GM12872 (cell line): ENCODE measurements at regions not wholly inside any gene's neighbourhood (a gene's known extent, or its start where the extent isn't known, plus 50 kb on each side); places are given as distances from the start of the nearest gene placed in this dataset.

Experiments used
- TF ChIP-seq, protein P1 (sequence below): IDR thresholded peaks from 3 replicates; pipeline ENCODE4 v1.5.1; 2011; ENCODE audit warnings: low read depth, mild to moderate bottlenecking, low read length, moderate library complexity; ENCODE audit not compliant: insufficient read depth

DNA sequence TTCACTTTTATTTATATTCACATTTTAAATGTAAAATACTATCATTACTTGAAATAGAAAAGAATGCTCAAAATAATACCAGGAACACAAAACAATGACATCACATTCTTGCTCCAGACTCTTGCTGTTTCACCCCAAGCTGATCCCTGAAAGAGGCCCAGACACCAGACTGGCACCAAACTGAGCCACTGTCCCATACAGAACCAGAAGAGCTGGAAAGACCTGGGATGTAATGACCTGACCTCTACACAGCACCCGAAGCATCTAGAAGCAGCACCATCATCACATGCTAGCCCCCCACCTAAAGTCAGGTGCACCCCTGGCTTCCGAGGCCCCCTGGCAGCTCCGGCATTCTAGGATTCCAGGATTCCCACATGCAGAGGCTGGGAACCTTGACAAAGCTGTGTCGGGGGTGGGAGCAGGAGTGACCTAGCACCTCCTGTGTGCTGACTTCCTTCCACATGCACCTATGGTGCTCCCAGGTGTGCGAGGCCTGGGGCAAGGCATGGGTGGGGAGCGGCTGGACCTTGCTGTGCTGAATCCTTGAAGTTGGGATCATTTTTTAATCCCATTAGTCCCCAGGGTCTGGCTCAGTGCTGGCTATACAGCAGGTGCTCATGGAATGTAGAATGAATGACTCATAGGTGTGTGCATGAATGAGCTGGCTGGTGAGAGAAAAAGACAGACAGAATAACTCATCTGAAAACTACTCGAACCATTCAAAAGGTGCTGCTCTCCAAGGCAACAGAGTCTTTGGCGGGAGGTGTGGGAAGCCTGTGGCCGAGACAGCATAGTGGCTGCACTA, 144.7 kb upstream of the IQSEC1 start:
- TF ChIP-seq, protein P1, sequence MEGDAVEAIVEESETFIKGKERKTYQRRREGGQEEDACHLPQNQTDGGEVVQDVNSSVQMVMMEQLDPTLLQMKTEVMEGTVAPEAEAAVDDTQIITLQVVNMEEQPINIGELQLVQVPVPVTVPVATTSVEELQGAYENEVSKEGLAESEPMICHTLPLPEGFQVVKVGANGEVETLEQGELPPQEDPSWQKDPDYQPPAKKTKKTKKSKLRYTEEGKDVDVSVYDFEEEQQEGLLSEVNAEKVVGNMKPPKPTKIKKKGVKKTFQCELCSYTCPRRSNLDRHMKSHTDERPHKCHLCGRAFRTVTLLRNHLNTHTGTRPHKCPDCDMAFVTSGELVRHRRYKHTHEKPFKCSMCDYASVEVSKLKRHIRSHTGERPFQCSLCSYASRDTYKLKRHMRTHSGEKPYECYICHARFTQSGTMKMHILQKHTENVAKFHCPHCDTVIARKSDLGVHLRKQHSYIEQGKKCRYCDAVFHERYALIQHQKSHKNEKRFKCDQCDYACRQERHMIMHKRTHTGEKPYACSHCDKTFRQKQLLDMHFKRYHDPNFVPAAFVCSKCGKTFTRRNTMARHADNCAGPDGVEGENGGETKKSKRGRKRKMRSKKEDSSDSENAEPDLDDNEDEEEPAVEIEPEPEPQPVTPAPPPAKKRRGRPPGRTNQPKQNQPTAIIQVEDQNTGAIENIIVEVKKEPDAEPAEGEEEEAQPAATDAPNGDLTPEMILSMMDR = no peak

DNA sequence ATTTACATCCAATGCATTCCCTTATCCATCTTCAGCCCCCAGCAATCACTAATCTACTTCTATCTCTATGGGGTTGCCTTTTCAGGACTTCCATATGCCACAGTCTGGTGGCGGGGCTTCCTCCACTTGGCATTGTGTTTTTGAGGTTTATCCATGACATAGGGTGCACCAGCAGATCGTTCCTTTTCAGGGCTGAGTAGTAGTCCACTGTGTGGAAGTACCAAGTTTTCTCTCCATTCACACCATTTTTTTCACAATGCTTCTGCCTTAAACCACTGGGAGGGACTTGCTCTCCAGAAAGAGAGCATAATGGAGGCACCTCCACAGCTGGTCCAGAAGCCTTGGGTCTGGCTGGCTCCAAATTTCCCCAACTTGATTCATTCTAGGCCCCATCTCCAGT, 144.0 kb upstream of the IQSEC1 start:
- TF ChIP-seq, protein P1 = no peak

DNA sequence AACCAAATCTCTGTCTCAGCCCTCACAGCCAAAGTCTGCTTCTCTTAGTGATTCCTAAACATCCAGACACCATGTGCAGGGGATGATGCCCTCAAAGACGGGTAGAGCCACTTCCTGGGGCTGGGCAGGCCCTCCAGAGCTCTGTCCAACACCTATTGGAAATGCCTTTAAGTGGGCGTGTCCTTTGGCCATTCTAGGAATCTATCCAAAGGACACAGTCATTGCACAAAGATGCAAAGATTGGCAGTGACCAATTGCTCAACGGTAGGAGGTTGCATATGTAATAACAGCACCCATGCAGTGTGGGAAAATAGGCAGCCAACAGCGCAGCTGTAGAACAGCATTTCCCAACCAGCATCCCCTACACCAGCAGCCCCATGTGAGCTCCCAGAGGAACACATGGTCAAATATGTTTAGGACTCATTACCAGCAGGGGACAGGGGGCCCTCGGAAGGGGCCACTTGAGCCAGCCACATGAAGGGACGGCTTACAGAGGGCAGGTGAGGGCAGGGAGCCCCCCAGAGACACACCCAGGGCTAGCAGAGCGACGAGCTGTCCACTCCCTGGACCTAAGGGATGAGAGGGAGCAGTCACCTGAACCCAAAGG, 142.8 kb upstream of the IQSEC1 start:
- TF ChIP-seq, protein P1 = no peak

DNA sequence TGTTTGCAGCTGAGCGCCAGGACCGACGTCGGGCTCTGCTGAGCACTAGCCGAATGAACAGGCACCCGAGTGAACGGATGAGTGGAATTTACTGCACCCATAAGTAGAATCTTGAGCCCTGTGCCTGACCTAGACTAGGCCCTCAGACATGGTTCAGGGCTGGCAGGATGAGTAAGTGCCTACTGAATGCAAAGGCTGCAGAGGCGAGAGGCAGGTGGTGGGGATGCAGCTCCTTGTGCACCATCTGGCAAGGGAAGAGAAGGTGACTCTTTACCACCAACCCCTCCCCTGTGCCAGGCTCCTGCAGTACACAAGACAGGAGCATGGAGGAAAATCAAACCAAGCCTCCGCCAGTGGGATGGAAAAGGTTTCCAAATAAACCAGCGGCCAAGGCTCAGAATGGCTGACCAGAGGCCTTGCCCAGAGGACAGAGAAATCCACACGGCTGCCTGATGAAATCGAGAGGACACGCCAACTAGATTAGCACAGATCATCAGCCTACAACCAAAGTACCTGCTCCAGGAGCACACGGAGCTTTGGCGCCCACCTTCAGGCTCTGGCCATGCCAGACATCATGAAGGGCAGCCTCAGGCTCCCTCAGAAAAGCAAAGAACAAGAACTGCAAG, 141.7 kb upstream of the IQSEC1 start:
- TF ChIP-seq, protein P1 = no peak

DNA sequence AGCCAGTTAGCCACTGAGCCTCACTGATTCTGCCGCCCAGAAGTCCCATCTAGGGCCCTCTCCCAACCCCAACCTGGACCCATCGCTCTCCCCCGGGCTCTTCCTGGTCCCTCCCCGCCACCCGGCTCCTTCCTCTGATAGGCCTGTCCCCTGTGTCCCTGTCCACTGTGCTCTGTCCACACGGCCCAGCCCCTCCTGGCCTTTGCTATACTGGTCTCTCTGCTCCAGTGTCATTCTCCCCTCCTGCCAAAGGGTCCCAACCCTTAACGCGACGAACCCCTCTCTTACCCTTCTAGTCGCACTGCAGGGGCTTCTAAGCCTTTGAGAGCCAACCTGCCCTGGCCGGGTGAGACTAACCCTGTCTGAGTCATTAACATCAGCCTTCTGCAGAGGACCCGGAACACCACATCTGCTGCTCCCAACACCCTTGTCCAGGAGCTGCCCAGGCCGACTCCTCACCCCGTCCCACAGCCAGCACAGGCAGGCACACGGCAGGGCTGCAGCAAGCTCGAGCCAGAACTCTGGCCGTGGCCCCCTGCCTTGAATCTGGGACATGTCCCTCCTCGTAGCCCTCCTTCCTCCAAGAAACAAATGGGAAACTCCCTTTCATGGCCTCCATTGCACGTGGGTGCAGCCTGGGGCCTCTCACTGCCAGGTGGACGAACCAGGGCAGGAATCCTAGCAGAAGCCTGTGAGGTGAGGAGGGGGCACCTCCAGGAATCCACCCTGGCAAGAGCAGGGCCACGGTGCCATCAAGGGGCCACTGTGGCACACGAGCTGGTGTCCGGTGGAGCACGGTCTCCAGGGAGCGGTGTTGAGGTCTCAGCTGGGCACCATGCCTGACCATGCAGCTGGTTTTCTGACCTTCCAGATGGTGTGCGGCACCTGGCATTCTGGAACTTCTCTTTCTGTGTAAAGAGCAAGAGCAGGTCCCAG, 140.9 kb upstream of the IQSEC1 start:
- TF ChIP-seq, protein P1 = no peak

DNA sequence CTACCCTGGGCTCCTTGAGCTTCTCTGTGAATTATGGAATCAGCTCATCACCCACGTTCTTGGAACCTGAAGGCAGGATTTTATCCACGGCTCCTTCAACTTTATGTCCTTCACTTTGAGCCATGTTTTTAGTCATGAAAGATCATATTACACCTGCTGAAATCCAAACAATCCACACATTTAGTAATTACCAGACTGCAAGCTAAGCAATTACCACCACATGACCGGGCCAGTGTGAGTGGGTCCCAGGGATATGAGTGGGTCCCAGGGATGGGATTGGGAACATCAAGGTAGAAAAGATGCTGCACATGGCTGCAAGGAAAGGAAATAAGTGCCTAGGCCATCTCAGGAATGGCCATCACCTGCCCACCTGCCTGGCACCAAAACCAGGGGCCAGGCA, 140.3 kb upstream of the IQSEC1 start:
- TF ChIP-seq, protein P1 = no peak
